Upper lobe of left lung (tissue), 6 donors: ENCODE measurements at regions not wholly inside any gene's neighbourhood (a gene's known extent, or its start where the extent isn't known, plus 50 kb on each side); places are given as distances from the start of the nearest gene placed in this dataset.
"Not testable (repeated sequence)": the region's sequence is repeated elsewhere in the genome, so short reads cannot be mapped to it uniquely, and the experiment has no call there.

Experiments
- ATAC-seq, 2 donors: fragments of 200-7000 bp; cut with Tn5 transposase; one replicate each; pipeline ENCODE4 v1.9.1; 2022; ENCODE audit warnings: mild to moderate bottlenecking in 2 of 2, moderate library complexity in 2 of 2; ENCODE audit not compliant: low FRiP score in 2 of 2
- DNase-seq, 2 donors: peaks; one replicate each; pipeline ENCODE4 v3.0.0-alpha.2; 2019 to 2020
- H3K27ac ChIP-seq, 4 donors: fragments of 200-600 bp; sonication (generic); one replicate each; pipeline ENCODE4 v1.5.1; 2016 to 2019
- H3K27me3 ChIP-seq, 4 donors: fragments of 200-600 bp; sonication (generic); one replicate each; pipeline ENCODE4 v1.5.1; 2017 to 2019
- H3K36me3 ChIP-seq, 4 donors: fragments of 200-600 bp; sonication (generic); one replicate each; pipeline ENCODE4 v1.5.1; 2016 to 2019
- H3K4me1 ChIP-seq, 4 donors: fragments of 200-600 bp; sonication (generic); one replicate each; pipeline ENCODE4 v1.5.1; 2018 to 2019
- H3K4me3 ChIP-seq, 4 donors: fragments of 200-600 bp; sonication (generic); one replicate each; pipeline ENCODE4 v1.5.1; 2017 to 2019; ENCODE audit warnings: mild to moderate bottlenecking in 2 of 4, moderate library complexity in 1 of 4
- H3K9me3 ChIP-seq, 4 donors: fragments of 200-600 bp; sonication (generic); one replicate each; pipeline ENCODE4 v1.5.1; 2018 to 2019
- WGBS, 2 donors: methylation state at CpG; one replicate each; pipeline ENCODE4 v1.1.5; 2017 to 2018; 5-methylcytosine and 5-hydroxymethylcytosine counted together
- donor health status: DM: no; HTN: no; CAD: no; lungs with moderate emphysema.
- donor health status: DM: no; HTN: yes; CAD: no; lungs with severe emphysema.

- not testable (repeated sequence) for H3K36me3 ChIP-seq, H3K4me3 ChIP-seq, ATAC-seq, DNase-seq, H3K9me3 ChIP-seq, H3K4me1 ChIP-seq, H3K27ac ChIP-seq, H3K27me3 ChIP-seq
- WGBS, 2 donors, result 36 to 44% methylated on average over 1 of the region's 1 CpG
Observed at GRCh38 chr4:49233749-49234148, 247.7 kb downstream of the CWH43 start.

GRCh38 chr4:49234382-49234781, 248.3 kb downstream of the CWH43 start:
- H3K27ac ChIP-seq, H3K9me3 ChIP-seq, ATAC-seq, DNase-seq, H3K4me1 ChIP-seq, H3K36me3 ChIP-seq, H3K27me3 ChIP-seq, H3K4me3 ChIP-seq: not testable (repeated sequence)
- 39 to 44% methylated on average over 1 to 2 of the region's 3 CpGs for WGBS, 2 donors

- not testable (repeated sequence) for H3K27ac ChIP-seq, H3K4me3 ChIP-seq, H3K4me1 ChIP-seq, DNase-seq, ATAC-seq, H3K36me3 ChIP-seq, H3K27me3 ChIP-seq, H3K9me3 ChIP-seq
- WGBS, 2 donors, result 81 to 84% methylated on average over 7 of the region's 8 CpGs
Observed at GRCh38 chr4:49235413-49236160, 249.5 kb downstream of the CWH43 start.

- not testable (repeated sequence) for H3K4me3 ChIP-seq, ATAC-seq, DNase-seq, H3K27ac ChIP-seq, H3K36me3 ChIP-seq, H3K9me3 ChIP-seq, H3K4me1 ChIP-seq, H3K27me3 ChIP-seq
- 41 to 56% methylated on average over 1 to 2 of the region's 3 CpGs for WGBS, 2 donors
Observed at GRCh38 chr4:49236474-49236873, 250.4 kb downstream of the CWH43 start.

- ATAC-seq, H3K27ac ChIP-seq, H3K4me1 ChIP-seq, H3K36me3 ChIP-seq, H3K27me3 ChIP-seq, H3K4me3 ChIP-seq, H3K9me3 ChIP-seq, DNase-seq: not testable (repeated sequence)
- WGBS, 2 donors, result 78 to 79% methylated on average over 2 of the region's 2 CpGs
Observed at GRCh38 chr4:49241295-49241694, 255.2 kb downstream of the CWH43 start.

GRCh38 chr4:49262786-49263185, 276.7 kb downstream of the CWH43 start:
- not testable (repeated sequence) for H3K9me3 ChIP-seq, DNase-seq, H3K4me1 ChIP-seq, H3K27me3 ChIP-seq, H3K36me3 ChIP-seq, H3K4me3 ChIP-seq, H3K27ac ChIP-seq, ATAC-seq
- WGBS, 2 donors, result 32 to 43% methylated on average over 2 of the region's 2 CpGs

- H3K4me1 ChIP-seq, H3K27me3 ChIP-seq, H3K27ac ChIP-seq, H3K36me3 ChIP-seq, H3K9me3 ChIP-seq, H3K4me3 ChIP-seq, ATAC-seq: not testable (repeated sequence)
- DNase-seq, result peak in 1 of 2 donors; percentile 86
- 61 to 68% methylated on average over 11 to 24 of the region's 28 CpGs for WGBS, 2 donors
Observed at GRCh38 chr4:49270435-49270834, 284.4 kb downstream of the CWH43 start.

GRCh38 chr4:49270912-49271311, 284.8 kb downstream of the CWH43 start:
- not testable (repeated sequence) for ATAC-seq, H3K9me3 ChIP-seq, H3K27ac ChIP-seq, H3K4me3 ChIP-seq, H3K4me1 ChIP-seq, H3K36me3 ChIP-seq, H3K27me3 ChIP-seq
- WGBS, 2 donors, result 72 to 90% methylated on average over 14 to 19 of the region's 21 CpGs
- DNase-seq, result peak in 1 of 2 donors; percentile 80

- H3K27me3 ChIP-seq, ATAC-seq, H3K36me3 ChIP-seq, H3K4me3 ChIP-seq, H3K27ac ChIP-seq, H3K4me1 ChIP-seq, DNase-seq, H3K9me3 ChIP-seq: not testable (repeated sequence)
- 82 to 88% methylated on average over 4 to 6 of the region's 9 CpGs for WGBS, 2 donors
Observed at GRCh38 chr4:49285905-49286304, 299.8 kb downstream of the CWH43 start.

GRCh38 chr4:49286926-49287745, 301.1 kb downstream of the CWH43 start:
- not testable (repeated sequence) for DNase-seq, ATAC-seq, H3K27me3 ChIP-seq, H3K4me1 ChIP-seq, H3K27ac ChIP-seq, H3K9me3 ChIP-seq, H3K4me3 ChIP-seq, H3K36me3 ChIP-seq
- WGBS, 2 donors, result 77 to 80% methylated on average over 12 to 15 of the region's 15 CpGs

GRCh38 chr4:49287893-49288292, 301.8 kb downstream of the CWH43 start:
- not testable (repeated sequence) for ATAC-seq, H3K9me3 ChIP-seq, H3K4me1 ChIP-seq, H3K4me3 ChIP-seq, H3K27ac ChIP-seq, H3K36me3 ChIP-seq, H3K27me3 ChIP-seq
- WGBS, 2 donors, result 87 to 93% methylated on average over 6 to 17 of the region's 17 CpGs
- DNase-seq, result peak in 1 of 2 donors; percentile 90

- H3K9me3 ChIP-seq, DNase-seq, H3K4me3 ChIP-seq, H3K36me3 ChIP-seq, H3K4me1 ChIP-seq, H3K27me3 ChIP-seq, H3K27ac ChIP-seq, ATAC-seq: not testable (repeated sequence)
- WGBS, 2 donors, result 89 to 92% methylated on average over 11 of the region's 11 CpGs
Observed at GRCh38 chr4:49288796-49289195, 302.7 kb downstream of the CWH43 start.

GRCh38 chr4:49314815-49315214, 328.7 kb downstream of the CWH43 start:
- 80% methylated on average over 18 of the region's 18 CpGs for WGBS, 2 donors
- ATAC-seq, H3K4me3 ChIP-seq: not testable (repeated sequence)

More at GRCh38 chr4:49314815-49315214, 328.7 kb downstream of the CWH43 start:
- not testable (repeated sequence) for H3K4me1 ChIP-seq, H3K9me3 ChIP-seq, H3K27ac ChIP-seq, H3K36me3 ChIP-seq, H3K27me3 ChIP-seq
- peak in 1 of 2 donors; percentile 33 for DNase-seq
